ENCODE measurements at regions not wholly inside any gene's neighbourhood (a gene's known extent, or its start where the extent isn't known, plus 50 kb on each side); places are given as distances from the start of the nearest gene placed in this dataset.

GRCh38 chr10:43863859-43864591 is 215.3 kb upstream of the ZNF32 start (continued):
- TF ChIP-seq FOSL1 (IDR thresholded peaks at IDR 0.05; ENCODE audit: insufficient read depth, low read depth, low read length) = no peak
- no peak for TF ChIP-seq TEAD4 (IDR thresholded peaks at IDR 0.05; ENCODE audit: low read depth, low read length)
- TF ChIP-seq E2F6 (IDR thresholded peaks at IDR 0.05) = no peak
- TF ChIP-seq SIRT6 (IDR thresholded peaks at IDR 0.05; ENCODE audit: low read length) = no peak

All from H1 (cell line).